GM10248 (cell line): ENCODE measurements at regions not wholly inside any gene's neighbourhood (a gene's known extent, or its start where the extent isn't known, plus 50 kb on each side); places are given as distances from the start of the nearest gene placed in this dataset.
A peak's percentile ranks its signal among the peaks of the same experiment; 100 is the strongest.

ENCODE experiments used
- CTCF ChIA-PET: fragments of 300-600 bp; sonication (Branson Sonifier 250); formaldehyde crosslinking; extraction: SDS; loops from one replicate; lab custom pipeline; 2021; ENCODE audit warnings: antibody characterized with exemption; lab: Yijun Ruan, JAX
- POLR2A ChIA-PET: fragments of 350-650 bp; sonication (Branson Sonifier 250); formaldehyde crosslinking; extraction: SDS; loops from one replicate; lab custom pipeline; 2020; ENCODE audit warnings: antibody characterized with exemption; lab: Yijun Ruan, JAX
- DNase-seq: peaks from one replicate; pipeline ENCODE4 v3.0.0; 2012; ENCODE audit errors: extremely low spot score
- TF ChIP-seq, protein P1 (sequence below): IDR thresholded peaks from 2 replicates; pipeline ENCODE4 v1.5.1; 2012; ENCODE audit warnings: mild to moderate bottlenecking, low read depth; ENCODE audit errors: extremely low read depth, missing control alignments, control extremely low read depth

GRCh38 chr10:7493996-7494395, 83.2 kb upstream of the SFMBT2 start:
- CTCF ChIA-PET: interaction anchor here (0.9 to 1.4 kb wide), 3 partner anchors 12 to 20 kb away, joined by 3 read pairs; no protein-coding TSS in a partner anchor
- POLR2A ChIA-PET: no interaction called here

DNA sequence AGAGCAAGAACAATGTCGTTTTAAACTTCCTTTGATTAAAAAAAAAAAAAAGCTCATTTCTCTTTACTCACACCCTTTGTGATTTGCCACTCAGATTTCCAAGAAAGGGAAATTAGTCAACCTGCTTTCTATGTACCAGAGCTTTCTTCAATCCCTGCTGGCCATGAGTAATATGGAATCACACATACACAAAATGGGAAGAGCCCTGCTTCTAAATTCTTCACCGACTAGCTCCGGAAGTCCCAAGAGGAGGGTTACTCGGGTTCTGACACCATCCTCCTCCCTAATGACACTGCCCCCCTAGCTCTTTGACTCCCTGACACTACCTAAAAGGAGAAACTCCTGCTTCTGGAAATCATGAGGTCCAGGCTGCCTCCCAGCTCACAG, 81.8 kb upstream of the SFMBT2 start:
- DNase-seq: no peak
- POLR2A ChIA-PET: no interaction called here
- TF ChIP-seq, protein P1, sequence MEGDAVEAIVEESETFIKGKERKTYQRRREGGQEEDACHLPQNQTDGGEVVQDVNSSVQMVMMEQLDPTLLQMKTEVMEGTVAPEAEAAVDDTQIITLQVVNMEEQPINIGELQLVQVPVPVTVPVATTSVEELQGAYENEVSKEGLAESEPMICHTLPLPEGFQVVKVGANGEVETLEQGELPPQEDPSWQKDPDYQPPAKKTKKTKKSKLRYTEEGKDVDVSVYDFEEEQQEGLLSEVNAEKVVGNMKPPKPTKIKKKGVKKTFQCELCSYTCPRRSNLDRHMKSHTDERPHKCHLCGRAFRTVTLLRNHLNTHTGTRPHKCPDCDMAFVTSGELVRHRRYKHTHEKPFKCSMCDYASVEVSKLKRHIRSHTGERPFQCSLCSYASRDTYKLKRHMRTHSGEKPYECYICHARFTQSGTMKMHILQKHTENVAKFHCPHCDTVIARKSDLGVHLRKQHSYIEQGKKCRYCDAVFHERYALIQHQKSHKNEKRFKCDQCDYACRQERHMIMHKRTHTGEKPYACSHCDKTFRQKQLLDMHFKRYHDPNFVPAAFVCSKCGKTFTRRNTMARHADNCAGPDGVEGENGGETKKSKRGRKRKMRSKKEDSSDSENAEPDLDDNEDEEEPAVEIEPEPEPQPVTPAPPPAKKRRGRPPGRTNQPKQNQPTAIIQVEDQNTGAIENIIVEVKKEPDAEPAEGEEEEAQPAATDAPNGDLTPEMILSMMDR: no peak
- CTCF ChIA-PET: interaction anchor here (0.7 to 2.5 kb wide), 2 partner anchors 19 to 33 kb away, joined by 3 to 9 read pairs; no protein-coding TSS in a partner anchor

More at GRCh38 chr10:7493996-7494395, 83.2 kb upstream of the SFMBT2 start:
- TF ChIP-seq, protein P1: no peak
- DNase-seq: no peak

GRCh38 chr10:7491949-7492659, 81.3 kb upstream of the SFMBT2 start:
- ChIA-PET CTCF (interaction anchor here (0.7 to 2.5 kb wide), 2 partner anchors 19 to 33 kb away, joined by 3 to 9 read pairs; no protein-coding TSS in a partner anchor), POLR2A (no interaction called here)
- peak; percentile 57 for DNase-seq
- TF ChIP-seq, protein P1: no peak

DNA sequence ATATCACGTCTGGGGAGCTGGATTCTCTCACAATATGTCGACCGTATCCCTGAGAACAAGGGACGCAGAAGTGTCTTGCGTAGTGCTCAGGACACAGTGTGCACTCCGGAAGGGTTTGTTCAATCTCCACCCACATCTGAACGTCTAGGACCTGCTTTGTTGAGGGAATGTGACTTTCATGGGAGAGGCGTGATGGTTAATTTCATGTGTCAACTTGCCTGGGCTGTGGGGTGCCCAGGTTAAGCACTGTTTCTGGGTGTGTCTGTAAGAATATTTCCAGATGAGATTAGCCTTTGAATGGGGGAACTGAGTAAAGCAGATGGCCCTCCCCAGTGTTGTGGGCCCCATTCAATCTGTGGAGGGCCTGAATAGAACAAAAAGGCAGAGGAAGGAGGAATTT, 80.4 kb upstream of the SFMBT2 start:
- TF ChIP-seq, protein P1: no peak
- ChIA-PET POLR2A (no interaction called here), CTCF (interaction anchor here (2.5 kb wide), 1 partner anchor 34 kb away, joined by 9 read pairs; no protein-coding TSS in a partner anchor)
- no peak for DNase-seq

DNA sequence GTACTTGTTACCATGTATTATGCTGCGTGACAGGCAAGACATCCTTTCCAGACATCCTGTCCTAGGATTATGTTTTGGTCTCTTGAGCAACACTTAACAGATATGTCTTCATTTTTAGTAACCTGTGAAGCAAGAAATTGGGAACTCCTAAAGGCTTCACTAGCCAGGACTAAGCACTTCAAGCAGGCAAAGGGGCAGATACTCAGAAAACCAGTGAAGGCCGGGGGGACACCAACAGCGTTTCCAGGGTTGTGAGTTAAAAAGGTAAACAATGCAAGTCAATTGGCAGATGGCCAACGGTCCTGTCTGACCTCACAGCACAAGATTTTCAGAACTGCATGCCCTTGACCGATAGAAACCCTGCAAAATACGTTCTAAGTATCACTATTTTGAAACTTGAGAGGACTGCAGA, 77.6 kb upstream of the SFMBT2 start:
- ChIA-PET CTCF (no interaction called here), POLR2A (no interaction called here)
- TF ChIP-seq, protein P1: no peak
- no peak for DNase-seq

GRCh38 chr10:7487528-7487927, 76.7 kb upstream of the SFMBT2 start:
- DNase-seq: no peak
- CTCF ChIA-PET: no interaction called here
- TF ChIP-seq, protein P1: no peak

More at GRCh38 chr10:7487528-7487927, 76.7 kb upstream of the SFMBT2 start:
- POLR2A ChIA-PET: no interaction called here
